Calu3 (cell line): ENCODE measurements at regions not wholly inside any gene's neighbourhood (a gene's known extent, or its start where the extent isn't known, plus 50 kb on each side); places are given as distances from the start of the nearest gene placed in this dataset.

Source experiments
- BruUV-seq: library from RNA; stranded (reverse); fragments of 400-500 nt; replicated peaks from 2 replicates; lab custom pipeline; 2021; lab: Mats Ljungman, UMichigan
- CTCF ChIA-PET: fragments of 300-600 bp; sonication (Branson Sonifier 250); formaldehyde crosslinking; loops from one replicate; lab custom pipeline; 2022; ENCODE audit warnings: antibody characterized with exemption; lab: Charles Lee
- DNase-seq: peaks from one replicate; pipeline ENCODE4 v3.0.0; 2022
- H3K27ac Mint-ChIP-seq: one replicate; pipeline ENCODE4 v1.8.0; 2022; ENCODE audit warnings: mixed read lengths; ENCODE audit not compliant: unreplicated experiment
- H3K27me3 Mint-ChIP-seq: one replicate; pipeline ENCODE4 v1.8.0; 2022; ENCODE audit warnings: mixed read lengths; ENCODE audit not compliant: unreplicated experiment
- H3K36me3 Mint-ChIP-seq: one replicate; pipeline ENCODE4 v1.8.0; 2022; ENCODE audit warnings: mild to moderate bottlenecking, moderate library complexity, mixed read lengths; ENCODE audit not compliant: insufficient read depth, unreplicated experiment
- H3K4me1 Mint-ChIP-seq: one replicate; pipeline ENCODE4 v1.8.0; 2022; ENCODE audit warnings: mild to moderate bottlenecking, low read depth, mixed read lengths; ENCODE audit not compliant: unreplicated experiment
- H3K4me3 Mint-ChIP-seq: one replicate; pipeline ENCODE4 v1.8.0; 2022; ENCODE audit warnings: mild to moderate bottlenecking, low read depth, moderate library complexity, mixed read lengths; ENCODE audit not compliant: unreplicated experiment
- H3K9me3 Mint-ChIP-seq: one replicate; pipeline ENCODE4 v1.8.0; 2022; ENCODE audit warnings: low read depth, mixed read lengths; ENCODE audit not compliant: unreplicated experiment
- CTCF ChIP-seq: fragments of 200-600 bp; IDR thresholded peaks from one replicate; pipeline ENCODE4 v1.8.0; 2022; ENCODE audit warnings: antibody characterized with exemption; ENCODE audit not compliant: unreplicated experiment
- intact Hi-C: fragments of 100-400 bp; cut with micrococcal nuclease; formaldehyde crosslinking; loops from one replicate; pipeline ENCODE4 v1.10.0; 2022; ENCODE audit not compliant: unreplicated experiment

GRCh38 chr2:142188562-142188961 is 57.7 kb upstream of the LRP1B start:
- Mint-ChIP-seq H3K4me1 (peaks cover 23% of the 10 kb centered on the region), H3K4me3 (no peak overlapping the region), H3K36me3 (no peaks in the 10 kb centered on the region), H3K27ac (no peak overlapping the region), H3K27me3 (no peaks in the 10 kb centered on the region), H3K9me3 (peaks cover 3% of the 10 kb centered on the region)
- BruUV-seq = no TSS peak
- intact Hi-C loops = loop anchor here (10.0 kb wide), 1 partner anchor 116 kb away; no protein-coding TSS in a partner anchor
- DNase-seq = no peak
- CTCF ChIA-PET = no interaction called here
- no peak for TF ChIP-seq CTCF

GRCh38 chr2:142180820-142181533 is 50.2 kb upstream of the LRP1B start:
- peak; percentile 56 for DNase-seq
- BruUV-seq = no TSS peak
- H3K36me3 Mint-ChIP-seq = no peaks in the 10 kb centered on the region

More at GRCh38 chr2:142180820-142181533, 50.2 kb upstream of the LRP1B start:
- Mint-ChIP-seq H3K27ac (no peak overlapping the region), H3K27me3 (no peaks in the 10 kb centered on the region), H3K4me1 (peaks cover 17% of the 10 kb centered on the region), H3K9me3 (no peaks in the 10 kb centered on the region), H3K4me3 (no peak overlapping the region)
- intact Hi-C loops = loop anchor here (10.0 kb wide), 1 partner anchor 124 kb away; no protein-coding TSS in a partner anchor
- peak; percentile 64 for TF ChIP-seq CTCF
- CTCF ChIA-PET = interaction anchor here (0.6 kb wide), 2 partner anchors 355 to 1495 kb away, joined by 4 to 5 read pairs; no protein-coding TSS in a partner anchor
